ENCODE measurements at regions not wholly inside any gene's neighbourhood (a gene's known extent, or its start where the extent isn't known, plus 50 kb on each side); places are given as distances from the start of the nearest gene placed in this dataset.
"Not testable (repeated sequence)": the region's sequence is repeated elsewhere in the genome, so short reads cannot be mapped to it uniquely, and the experiment has no call there.

DNA sequence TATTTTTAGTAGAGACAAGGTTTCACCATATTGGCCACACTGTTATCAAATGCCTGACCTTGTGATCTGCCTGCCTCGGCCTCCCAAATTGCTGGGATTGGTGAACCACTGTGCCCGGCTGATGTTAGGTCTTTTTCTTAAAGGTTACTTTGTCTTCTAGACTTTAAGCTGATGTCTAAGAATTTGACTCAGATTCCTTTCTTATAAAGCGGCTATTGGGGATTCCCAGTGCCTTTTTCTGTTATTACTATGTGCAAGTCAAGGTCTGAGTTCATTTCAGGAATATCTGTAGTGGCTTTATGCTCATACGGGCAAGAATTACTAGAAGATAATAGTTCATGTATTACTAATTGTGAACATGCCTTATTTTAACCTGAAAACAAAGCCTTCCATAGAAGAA is 102.8 kb downstream of the LAT start:
- FAIRE-seq: not testable (repeated sequence)

DNA sequence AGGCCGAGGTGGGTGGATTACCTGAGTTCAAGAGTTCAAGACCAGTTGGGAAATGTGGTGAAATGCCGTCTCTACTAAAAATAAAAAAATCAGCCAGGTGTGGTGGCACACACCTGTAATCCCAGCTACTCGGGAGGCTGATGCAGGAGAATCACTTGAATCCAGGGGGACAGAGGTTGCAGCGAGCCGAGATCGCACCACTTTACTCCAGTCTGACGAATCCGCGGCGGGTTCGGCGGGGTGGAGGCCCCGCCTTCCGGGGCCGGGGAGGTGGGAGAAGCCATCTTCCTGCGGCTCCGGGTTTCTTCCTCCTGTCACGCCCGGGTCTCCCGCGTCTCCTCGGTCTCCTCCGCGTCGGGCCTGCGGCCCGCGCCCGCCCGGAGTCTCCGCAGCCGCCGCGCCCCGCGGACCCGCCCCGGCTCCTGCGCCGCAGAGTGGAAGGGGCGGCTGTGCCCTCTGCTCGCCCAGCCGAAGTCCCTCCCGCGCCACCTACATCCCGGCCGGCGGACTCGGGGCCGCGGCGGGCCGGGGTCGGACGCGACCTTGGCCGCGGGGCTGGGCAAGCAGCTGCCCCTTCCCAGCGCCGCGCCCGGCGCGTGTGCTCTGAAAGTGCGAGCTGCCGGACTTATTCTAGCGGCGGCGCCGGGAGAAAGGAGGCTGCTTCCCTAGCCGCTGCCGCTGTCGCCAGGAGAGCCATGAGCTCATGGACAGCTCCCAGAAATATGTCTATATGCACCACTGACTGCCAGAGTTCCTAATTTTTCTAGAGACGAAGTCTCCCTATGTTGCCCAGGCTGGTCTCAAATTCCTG is 97.2 kb downstream of the LAT start:
- not testable (repeated sequence) for FAIRE-seq

- not testable (repeated sequence) for FAIRE-seq
Measured at GRCh38 chr16:29074554-29075402, 89.9 kb downstream of the LAT start.

GRCh38 chr16:29062235-29062634 is 77.4 kb downstream of the LAT start:
- not testable (repeated sequence) for FAIRE-seq

GRCh38 chr16:29061467-29061921 is 76.6 kb downstream of the LAT start:
- not testable (repeated sequence) for FAIRE-seq

DNA sequence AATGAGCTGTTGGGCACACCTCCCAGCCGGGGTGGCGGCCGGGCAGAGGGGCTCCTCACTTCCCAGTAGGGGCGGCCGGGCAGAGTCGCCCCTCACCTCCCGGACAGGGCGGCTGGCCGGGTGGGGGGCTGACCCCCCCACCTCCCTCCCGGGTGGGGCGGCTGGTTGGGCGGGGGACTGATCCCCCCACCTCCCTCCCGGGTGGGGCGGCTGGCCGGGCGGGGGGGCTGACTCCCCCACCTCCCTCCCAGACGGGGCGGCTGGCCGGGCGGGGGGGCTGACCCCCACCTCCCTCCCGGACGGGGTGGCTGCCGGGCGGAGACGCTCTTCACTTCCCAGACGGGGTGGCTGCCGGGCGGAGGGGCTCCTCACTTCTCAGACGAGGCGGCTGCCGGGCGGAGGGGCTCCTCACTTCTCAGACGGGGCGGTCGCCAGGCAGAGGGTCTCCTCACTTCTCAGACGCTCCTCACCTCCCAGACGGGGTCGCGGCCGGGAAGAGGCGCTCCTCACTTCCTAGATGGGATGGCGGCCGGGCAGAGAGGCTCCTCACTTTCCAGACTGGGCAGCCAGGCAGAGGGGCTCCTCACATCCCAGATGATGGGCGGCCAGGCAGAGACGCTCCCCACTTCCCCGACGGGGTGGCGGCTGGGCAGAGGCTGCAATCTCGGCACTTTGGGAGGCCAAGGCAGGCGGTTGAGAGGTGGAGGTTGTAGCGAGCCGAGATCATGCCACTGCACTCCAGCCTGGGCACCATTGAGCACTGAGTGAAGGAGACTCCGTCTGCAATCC is 75.4 kb downstream of the LAT start:
- not testable (repeated sequence) for FAIRE-seq

DNA sequence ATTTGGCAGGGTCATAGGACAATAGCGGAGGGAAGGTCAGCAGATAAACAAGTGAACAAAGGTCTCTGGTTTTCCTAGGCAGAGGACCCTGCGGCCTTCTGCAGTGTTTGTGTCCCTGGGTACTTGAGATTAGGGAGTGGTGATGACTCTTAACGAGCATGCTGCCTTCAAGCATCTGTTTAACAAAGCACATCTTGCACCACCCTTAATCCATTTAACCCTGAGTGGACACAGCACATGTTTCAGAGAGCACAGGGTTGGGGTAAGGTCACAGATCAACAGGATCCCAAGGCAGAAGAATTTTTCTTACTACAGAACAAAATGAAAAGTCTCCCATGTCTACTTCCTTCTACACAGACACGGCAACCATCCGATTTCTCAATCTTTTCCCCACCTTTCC is 74.7 kb downstream of the LAT start:
- FAIRE-seq: not testable (repeated sequence)

Measured in islet of Langerhans (tissue), 1 donor.